Renal cortex interstitium (tissue), 11 donors: ENCODE measurements at regions not wholly inside any gene's neighbourhood (a gene's known extent, or its start where the extent isn't known, plus 50 kb on each side); places are given as distances from the start of the nearest gene placed in this dataset.
A peak's percentile ranks its signal among the peaks of the same experiment; 100 is the strongest.

Source experiments
- DNase-seq, 11 donors: peaks; one replicate each; pipeline ENCODE4 v3.0.0-alpha.2; 2013; ENCODE audit warnings: low read depth in 9 of 11, low spot score in 4 of 11; ENCODE audit errors: extremely low read depth in 1 of 11

DNA sequence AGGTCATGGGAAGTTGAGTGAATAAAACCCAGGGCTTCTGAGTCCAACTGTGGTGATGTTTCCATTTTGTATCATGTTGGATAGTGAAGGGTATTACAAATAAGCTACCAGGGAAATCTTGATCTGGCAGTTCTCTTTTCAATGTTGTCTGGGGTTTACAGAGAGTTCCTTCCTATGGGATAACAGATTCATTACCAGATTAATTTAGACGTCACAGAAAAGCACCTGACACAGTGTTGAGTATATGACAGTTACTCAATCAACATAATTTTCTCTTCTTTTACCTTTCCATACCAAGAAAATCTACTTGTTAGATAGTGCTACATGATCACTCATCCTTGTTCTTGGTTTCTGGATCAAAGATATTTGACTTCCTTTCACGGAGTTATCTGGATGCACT is 270.9 kb downstream of the ACTL7B start:
- DNase-seq, result no peak

DNA sequence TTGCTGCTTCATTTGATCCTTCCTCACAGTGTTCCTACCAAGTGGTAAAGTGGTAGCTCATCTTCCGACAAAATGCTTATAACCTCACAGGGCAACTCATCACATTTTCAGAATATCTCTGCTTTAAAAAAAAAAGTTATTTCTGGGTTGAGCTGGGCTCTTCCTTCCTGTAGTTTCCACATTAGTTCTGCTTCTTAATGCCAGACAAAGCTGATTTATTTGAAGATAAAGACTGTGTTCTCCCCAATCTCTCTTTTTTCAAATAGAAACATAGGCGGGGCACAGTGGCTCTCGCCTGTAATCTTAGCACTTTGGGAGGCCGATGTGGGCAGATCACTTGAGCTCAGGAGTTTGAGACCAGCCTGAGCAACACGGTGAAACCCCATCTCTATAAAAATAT is 273.1 kb downstream of the ACTL7B start:
- DNase-seq, result no peak

DNA sequence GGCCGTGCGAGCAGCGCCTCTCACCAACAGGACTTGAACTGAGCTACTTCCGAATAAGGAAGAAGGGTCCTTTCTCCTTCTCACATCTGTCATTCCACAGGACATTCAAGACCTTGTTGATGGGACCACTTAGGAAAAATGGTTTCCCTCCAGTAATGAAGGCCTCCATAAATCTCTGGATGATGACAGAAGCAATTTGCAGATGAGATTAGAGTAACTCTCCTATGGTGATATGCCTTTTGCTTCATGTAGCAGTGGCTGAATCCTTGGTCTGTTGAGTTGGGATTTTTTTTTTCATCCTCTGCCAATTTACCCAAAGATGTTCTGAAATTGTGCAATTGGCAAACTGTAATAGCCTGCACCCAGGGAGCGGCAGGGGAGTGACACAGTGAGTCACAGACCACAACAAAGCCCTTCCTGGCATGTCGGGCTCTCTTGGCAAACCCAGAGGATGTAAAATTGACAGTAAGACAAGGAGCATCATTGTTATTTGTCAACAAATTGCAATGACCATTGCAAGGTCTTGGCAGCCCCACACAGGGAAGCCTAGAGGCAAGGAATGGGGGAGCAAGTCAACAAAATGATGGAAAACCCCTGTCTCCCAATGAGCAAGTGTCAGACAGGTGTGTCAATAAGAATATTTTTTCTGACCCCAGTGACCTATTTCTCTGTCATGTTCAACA is 275.9 kb downstream of the ACTL7B start:
- DNase-seq, result no peak

DNA sequence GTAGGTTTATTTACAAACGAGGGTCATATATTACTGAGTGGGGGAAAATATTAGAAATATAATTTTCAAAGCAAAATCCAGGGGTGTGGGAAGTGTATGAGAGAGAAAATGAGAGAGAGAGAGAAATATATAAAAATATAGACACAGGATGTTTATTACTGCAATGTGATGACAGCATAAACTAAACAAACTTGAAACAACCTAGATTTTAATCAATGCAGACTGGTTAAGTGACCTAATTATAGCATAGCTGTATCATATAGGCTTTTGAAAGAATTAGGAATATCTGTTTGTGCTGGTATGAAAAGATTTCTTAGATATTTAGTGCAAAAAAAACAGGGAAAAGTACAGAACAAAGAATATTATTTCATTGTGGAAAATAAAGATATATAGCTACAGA is 280.5 kb downstream of the ACTL7B start:
- DNase-seq, result no peak

DNA sequence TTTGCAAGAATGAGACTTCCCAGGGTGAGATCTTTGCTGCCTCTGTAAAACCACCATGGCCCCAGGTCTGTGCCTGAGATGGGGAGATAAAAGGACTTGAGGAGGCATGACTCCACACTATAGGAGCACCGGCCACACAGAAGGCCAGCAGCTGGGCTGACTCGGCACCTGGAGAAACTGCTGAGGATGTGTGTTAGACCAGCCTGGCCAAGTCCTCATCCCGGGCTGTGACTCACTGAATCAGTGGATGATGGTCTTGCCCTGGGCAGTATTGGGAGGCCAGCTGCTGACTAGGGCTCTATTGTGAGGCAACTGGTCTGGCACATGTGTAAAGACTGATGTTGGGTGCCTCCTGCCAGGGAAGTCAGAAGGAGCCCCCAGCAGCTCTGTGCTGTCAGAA is 286.2 kb downstream of the ACTL7B start:
- DNase-seq, result no peak

DNA sequence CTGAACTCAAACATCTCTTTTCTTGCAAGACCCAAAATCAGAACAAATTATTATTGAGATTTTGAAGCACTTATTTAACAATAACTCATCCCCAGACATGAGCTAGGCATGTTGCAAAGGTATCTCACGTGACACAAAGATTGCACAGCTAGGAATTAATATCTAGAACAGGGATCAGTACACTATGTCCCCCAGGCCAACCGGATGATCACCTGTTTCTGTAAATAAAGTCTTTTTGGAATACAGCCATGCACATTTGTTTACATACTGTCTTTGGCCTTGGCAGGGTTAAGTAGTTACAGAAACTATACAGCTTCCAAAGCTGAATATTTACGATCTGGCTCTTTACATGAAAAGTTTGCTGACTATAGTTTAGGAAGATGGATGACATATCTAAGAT is 287.7 kb downstream of the ACTL7B start:
- DNase-seq, result no peak

DNA sequence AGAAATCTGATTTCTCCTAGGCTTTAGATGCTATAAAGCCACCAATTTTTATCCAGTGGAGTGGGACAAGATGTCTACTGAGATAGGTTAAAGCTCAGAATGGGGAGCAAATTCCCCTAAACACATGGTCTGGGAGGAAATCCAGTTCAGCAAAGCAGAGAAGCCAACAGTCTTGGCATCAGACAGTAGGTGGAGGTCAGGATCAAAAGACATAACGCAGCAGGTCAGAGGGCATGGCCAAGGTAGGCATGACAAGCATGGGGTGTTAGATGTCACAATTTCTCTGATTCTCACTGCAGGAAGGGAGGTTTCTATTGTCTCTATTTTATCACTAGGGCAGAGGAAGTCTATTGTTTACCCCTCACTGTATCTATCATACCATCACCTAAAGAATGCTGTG is 288.2 kb downstream of the ACTL7B start:
- DNase-seq, result no peak

DNA sequence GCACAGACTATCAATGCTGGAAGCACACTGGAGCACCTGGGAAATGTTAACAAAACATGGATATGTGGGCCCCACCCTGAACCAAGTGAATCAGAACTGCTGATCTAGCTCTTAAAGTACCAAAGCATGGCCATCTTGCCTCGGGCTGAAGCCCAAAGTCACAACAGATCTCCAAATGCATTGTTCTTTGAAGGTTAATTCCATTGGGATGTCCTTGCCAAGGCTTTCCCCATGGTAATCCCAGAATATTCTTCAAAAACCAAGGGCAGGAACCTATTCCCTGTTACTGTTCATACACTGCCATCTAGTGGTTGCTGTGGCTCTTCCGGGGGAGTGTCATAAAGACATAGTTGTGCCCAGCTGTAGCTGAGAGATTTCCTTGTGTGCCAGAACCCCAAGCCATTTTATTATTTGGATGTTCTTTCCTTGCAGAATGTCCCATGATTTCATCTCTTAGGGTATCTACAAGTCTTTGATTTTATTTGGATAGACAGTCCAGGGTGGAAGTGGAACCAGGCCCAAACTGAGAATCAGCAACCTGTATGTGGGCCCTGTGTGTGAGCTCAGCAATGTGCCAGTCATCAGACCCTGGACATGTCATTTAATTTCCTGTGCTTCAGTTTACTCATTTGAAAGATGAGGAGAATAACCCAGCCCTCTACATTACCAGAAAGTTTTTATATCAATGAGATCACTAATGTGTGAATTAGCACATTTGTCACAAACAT is 290.0 kb downstream of the ACTL7B start:
- DNase-seq, result peak; percentile 59 to 87 (median 75)

DNA sequence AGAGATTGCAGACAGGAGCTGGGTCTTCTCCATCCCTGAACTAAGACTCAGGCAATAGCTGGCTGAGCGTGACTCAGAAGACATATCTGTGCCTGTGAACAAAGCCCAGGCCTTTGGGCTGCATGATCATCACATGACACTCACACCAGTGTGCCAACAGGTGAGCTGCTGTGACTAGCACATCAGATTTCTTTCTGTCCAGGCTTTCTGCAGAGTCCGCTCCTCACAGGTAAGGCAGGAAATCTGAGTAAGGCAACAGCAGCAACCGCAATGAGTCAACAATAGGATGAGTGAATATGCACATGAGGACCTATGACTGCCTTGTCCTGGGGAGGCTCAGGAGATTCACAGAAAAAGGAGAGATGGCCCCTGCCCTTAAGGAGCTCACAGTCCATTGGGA is 293.6 kb downstream of the ACTL7B start:
- no peak for DNase-seq

DNA sequence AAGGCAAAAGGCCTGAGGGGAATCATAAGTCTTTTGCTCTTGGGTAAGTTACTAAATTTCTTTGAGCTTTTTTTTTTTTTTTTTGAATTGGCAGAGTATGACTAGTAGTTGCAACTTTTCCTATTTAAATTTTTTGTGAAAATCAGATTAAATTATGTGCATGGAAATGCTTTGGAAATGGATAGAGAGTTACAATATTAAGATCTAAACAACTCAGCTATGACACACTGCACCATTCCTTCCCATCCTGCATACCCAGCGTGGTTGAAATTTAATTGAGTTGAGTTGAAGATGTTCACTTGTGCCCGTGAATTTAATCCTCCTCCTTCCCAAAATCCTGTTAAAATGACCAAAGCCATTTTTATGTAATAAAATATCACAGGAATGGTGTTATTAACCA is 296.4 kb downstream of the ACTL7B start:
- no peak for DNase-seq

DNA sequence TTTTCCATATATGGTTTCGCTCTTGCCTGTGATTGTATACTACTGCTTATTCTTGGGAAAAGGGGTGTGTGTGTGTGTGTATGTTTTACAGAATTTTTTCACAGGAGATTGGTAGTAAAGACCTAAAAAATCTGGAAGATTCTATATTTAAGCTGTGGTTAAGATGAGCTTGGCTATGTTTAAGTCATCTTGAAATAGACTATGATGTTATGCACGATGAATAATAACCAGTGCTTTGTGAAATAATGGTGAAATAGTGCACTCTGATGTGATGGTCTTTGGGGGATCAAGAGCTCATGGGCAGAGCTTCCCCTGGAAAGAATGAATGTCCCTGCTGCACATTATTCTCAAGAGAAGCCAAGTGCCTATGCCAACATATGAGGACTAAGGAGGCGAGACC is 301.0 kb downstream of the ACTL7B start:
- no peak for DNase-seq

DNA sequence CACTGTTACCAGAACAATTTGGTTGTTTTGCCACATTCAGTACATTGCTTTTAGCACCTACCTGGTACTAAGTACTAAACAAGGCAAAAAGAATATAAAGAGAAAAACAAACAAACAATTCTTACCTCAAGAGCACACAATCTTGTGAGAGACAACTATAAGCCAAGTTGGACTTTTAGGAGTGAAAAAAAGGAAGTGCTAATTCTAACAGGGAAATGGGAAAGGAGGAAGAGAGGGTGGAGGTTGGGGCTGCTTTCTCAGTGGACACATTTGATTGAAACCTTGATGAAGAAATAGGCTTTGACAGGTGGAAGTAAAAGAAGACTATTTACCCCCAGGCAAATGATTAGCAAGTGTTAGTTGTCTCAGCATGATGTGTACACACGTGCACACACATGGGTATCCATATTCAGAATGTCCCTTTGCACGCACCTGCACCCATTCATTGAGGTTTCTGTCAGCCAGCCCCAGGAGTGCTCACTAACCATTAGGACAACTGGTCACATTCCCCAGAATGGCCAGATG is 302.6 kb downstream of the ACTL7B start:
- no peak for DNase-seq

DNA sequence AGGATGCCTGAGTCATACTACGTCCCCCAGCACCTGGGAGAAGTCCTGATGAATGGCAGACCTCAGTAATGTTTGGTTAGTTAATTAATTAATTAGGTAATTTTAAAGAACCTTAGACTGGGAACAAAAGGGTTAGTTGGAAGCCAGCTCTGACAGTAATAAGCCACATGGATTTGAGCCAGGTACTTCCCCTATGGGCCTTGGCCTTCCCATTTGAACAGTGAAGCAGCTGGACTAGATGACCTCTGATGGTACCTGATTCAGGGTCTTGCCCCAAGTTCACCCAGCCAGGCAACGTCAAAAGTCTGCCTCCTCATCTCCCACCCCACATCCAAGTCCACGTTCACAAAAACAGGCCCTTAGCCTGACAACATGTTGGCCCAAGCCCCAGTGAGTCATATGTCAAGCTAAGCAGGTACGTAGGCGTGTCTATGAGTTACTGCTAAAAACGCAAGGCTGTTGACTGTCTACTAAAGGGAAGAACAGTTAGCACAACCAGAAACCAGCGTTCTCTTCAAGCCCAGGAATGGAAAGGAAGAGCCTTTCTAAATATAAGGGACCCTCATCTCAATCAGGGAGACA is 303.2 kb downstream of the ACTL7B start:
- no peak for DNase-seq

DNA sequence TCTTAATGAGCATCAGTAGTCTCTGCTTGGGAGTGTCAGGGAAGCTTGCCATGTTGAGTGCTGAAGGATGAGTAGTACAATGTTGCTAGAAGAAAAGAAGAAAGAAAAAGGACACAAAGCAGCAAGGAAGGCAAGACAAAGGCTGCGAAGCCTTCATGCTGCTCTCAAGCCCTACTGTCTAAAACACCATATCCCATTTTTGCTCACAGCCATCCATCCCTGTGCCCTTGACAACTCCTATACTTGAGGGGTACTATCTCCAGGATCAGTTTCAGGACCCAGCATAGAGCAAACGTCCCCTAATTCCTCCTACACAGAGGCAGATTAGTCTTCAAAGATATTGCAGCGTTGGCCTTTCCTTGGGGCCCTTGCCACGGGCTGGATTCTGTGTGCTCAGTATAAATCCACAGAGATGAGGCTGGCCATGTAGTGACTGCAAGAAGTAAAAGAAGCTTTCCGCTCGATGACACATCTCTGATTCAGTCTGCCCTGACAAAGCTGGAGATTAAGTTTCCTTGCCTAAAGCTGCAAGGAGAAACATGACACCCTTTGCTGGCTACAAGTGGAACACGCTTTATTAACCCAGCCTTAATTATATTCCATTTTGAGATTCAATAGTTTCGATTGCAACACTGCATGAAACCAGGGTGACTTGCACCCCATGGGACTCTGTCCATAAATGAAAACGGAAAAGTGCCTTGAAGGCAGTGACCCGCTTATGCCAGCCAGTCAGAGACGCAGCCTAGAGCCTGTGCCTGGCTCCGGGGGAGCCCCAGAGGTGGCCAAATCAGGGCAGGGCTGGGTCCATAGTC is 304.6 kb downstream of the ACTL7B start:
- DNase-seq, result peak in 8 of 11 donors; percentile 9 to 36 (median 18)

DNA sequence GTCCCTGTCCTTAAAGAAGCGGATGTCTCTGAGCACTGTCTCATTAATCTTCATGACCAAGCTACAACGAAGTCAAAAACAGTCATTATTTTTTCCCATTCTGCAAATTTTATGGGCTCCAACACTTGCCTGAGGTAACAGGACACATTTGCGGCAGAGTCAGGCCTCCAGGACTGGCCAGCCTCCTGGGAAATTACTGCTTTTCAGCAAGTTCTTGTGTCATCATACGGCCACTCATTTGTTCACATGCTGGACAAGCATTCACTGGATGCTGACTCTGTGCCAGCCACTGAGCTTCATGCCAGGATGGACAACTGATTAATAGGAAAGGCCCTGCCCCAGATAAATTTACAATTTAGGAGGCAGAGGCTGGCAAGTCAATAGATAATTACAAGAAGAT is 305.7 kb downstream of the ACTL7B start:
- no peak for DNase-seq

DNA sequence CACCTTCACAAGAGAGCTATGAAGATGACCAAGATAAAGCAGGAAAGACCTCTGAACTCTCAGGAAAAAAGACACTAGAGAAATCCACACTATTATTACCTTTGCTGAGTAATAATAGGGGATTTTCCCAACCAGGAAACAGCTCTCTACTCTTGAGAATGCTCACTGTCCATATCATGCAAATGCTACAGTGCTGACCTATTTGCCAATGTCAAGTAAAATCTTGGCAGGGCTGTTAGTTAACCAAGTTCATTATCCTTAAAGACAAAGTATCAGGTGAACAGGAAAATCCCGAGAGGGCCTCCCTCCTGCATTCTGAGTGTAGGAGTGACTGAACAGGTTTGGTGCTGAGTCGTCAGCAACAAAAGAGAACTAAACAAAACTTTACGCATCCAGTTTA is 306.6 kb downstream of the ACTL7B start:
- DNase-seq, result no peak

DNA sequence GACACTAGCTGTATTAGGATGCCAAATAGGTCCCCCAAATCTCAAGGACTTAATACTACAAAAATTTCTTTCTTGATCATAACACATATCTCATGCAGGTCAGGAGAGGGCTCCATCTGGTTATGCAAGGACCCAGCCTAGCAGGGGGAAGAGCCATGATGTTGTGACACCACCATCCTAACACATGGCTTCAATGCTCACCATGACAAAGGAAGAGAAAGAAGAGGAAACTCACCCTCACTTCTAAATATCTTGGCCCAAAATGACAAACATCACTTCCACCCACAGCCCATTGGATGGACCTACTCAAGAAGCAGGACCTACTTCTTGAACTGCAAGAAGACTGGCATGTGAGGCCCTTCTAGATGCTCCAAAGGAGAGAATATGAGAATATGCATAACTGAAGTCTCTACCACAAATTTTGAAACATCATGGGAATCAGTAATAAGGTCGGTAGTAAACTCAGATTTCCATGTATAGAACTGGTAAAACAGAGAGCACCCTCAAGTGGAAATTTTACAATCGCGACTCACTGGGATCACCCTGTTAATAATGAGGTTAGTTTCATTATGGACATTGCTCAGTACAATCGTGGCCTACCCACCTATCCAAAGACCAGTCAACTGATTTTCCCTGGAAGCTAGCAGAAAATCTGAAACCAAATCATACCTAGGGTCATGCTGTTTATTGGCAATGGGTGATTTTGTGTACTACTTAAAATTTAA is 308.2 kb downstream of the ACTL7B start:
- DNase-seq, result no peak

DNA sequence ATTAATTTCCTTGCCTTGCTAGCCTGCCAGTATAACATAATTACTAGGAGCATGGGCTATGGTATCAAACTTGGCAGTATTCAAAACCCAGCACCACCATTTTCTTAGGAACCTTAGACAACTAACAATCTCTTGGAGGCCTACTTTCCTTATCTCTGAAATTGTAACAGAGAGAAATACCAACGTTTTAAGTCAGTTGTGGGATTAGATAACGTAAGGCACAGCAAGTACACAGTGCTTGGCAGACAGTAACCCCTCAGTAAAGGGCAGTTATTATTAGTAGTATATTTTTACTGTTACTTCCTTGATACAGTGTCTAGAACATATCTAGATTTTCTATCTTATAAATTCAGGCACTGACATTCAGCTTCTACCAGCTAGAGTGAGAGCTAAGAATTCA is 309.6 kb downstream of the ACTL7B start:
- no peak for DNase-seq

DNA sequence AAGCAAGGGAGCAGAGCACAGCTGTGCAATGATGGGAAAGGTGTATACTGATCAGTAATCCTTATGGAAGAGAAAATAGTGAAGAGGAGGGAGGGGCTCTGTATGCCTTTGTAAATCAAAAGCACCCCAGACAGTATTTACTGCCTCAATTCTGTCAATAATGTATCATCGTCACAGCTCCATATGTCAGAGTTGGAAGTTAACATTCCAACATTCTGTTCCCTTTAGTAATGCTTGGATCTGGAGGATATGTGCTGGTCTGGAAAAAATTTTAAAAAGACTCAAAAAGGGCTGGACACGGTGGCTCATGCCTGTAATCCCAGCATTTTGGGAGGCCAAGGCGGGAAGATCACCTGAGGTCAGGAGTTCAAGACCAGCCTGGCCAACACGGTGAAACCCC is 310.4 kb downstream of the ACTL7B start:
- DNase-seq, result no peak
